OCI-LY1 (cell line): ENCODE measurements at regions not wholly inside any gene's neighbourhood (a gene's known extent, or its start where the extent isn't known, plus 50 kb on each side); places are given as distances from the start of the nearest gene placed in this dataset.
A peak's percentile ranks its signal among the peaks of the same experiment; 100 is the strongest.

ENCODE experiments used
- H2AFZ ChIP-seq: fragments of 200-600 bp; sonication (generic), shearing (Covaris generic); 2 replicates; pipeline ENCODE4 v1.6.0; 2014; ENCODE audit warnings: antibody characterized with exemption, mild to moderate bottlenecking, low read length
- H3F3A ChIP-seq: fragments of 200-600 bp; sonication (generic), shearing (Covaris generic); 2 replicates; pipeline ENCODE4 v1.6.0; 2014; ENCODE audit warnings: mild to moderate bottlenecking, antibody characterized with exemption, low read length, moderate library complexity; ENCODE audit not compliant: insufficient read depth
- H3K27ac ChIP-seq: fragments of 200-600 bp; sonication (generic); 2 replicates; pipeline ENCODE4 v1.5.1; 2014; ENCODE audit warnings: low read length, mixed run types, mild to moderate bottlenecking, low read depth; ENCODE audit not compliant: poor library complexity, severe bottlenecking
- H3K27me3 ChIP-seq: fragments of 200-600 bp; sonication (generic); 2 replicates; pipeline ENCODE4 v1.6.0; 2014; ENCODE audit warnings: antibody characterized with exemption, mild to moderate bottlenecking, low read length, moderate library complexity; ENCODE audit not compliant: insufficient read depth
- H3K36me3 ChIP-seq: fragments of 200-600 bp; sonication (generic); 2 replicates; pipeline ENCODE4 v1.6.1; 2014; ENCODE audit warnings: mild to moderate bottlenecking, antibody characterized with exemption, low read length, moderate library complexity, mixed read lengths; ENCODE audit not compliant: insufficient read depth
- H3K4me1 ChIP-seq: fragments of 200-600 bp; sonication (generic); 2 replicates; pipeline ENCODE4 v1.5.1; 2014; ENCODE audit warnings: mild to moderate bottlenecking, low read length, moderate library complexity; ENCODE audit not compliant: insufficient read depth, severe bottlenecking
- H3K4me2 ChIP-seq: fragments of 200-600 bp; sonication (generic), shearing (Covaris generic); 2 replicates; pipeline ENCODE4 v1.6.1; 2014; ENCODE audit warnings: low read length
- H3K4me3 ChIP-seq: fragments of 200-600 bp; sonication (generic); 2 replicates; pipeline ENCODE4 v1.5.1; 2014; ENCODE audit warnings: low read length, low read depth, mild to moderate bottlenecking, mixed read lengths; ENCODE audit not compliant: poor library complexity, severe bottlenecking
- H3K79me2 ChIP-seq: fragments of 200-600 bp; shearing (Covaris generic); 2 replicates; pipeline ENCODE4 v1.6.1; 2016; ENCODE audit warnings: mixed run types, low read length, mixed read lengths; ENCODE audit not compliant: insufficient read depth
- H3K9ac ChIP-seq: fragments of 200-600 bp; sonication (generic), shearing (Covaris generic); 2 replicates; pipeline ENCODE4 v1.6.1; 2014; ENCODE audit warnings: mild to moderate bottlenecking, low read length, mixed read lengths
- H3K9me2 ChIP-seq: fragments of 200-600 bp; sonication (generic), shearing (Covaris generic); 2 replicates; pipeline ENCODE4 v1.6.1; 2014; ENCODE audit warnings: low read depth, mild to moderate bottlenecking, low read length, mixed read lengths
- H3K9me3 ChIP-seq: fragments of 200-600 bp; shearing (Covaris generic); 2 replicates; pipeline ENCODE4 v1.6.1; 2014; ENCODE audit warnings: low read length, mixed read lengths
- H4K20me1 ChIP-seq: fragments of 200-600 bp; sonication (generic), shearing (Covaris generic); 2 replicates; pipeline ENCODE4 v1.6.0; 2016; ENCODE audit warnings: mild to moderate bottlenecking, low read length; ENCODE audit not compliant: insufficient read depth
- CTCF ChIP-seq: fragments of 200-600 bp; sonication (generic), shearing (Covaris generic); IDR thresholded peaks from 2 replicates; pipeline ENCODE4 v1.5.1; 2017; ENCODE audit warnings: mild to moderate bottlenecking, antibody characterized with exemption, low read length, moderate library complexity, mixed read lengths
- EZH2 ChIP-seq: fragments of 200-600 bp; sonication (generic), shearing (Covaris generic); IDR thresholded peaks from 2 replicates; pipeline ENCODE4 v1.8.0; 2017; ENCODE audit warnings: borderline replicate concordance, mixed run types, mild to moderate bottlenecking, antibody characterized with exemption, low read length, moderate library complexity, mixed read lengths

DNA sequence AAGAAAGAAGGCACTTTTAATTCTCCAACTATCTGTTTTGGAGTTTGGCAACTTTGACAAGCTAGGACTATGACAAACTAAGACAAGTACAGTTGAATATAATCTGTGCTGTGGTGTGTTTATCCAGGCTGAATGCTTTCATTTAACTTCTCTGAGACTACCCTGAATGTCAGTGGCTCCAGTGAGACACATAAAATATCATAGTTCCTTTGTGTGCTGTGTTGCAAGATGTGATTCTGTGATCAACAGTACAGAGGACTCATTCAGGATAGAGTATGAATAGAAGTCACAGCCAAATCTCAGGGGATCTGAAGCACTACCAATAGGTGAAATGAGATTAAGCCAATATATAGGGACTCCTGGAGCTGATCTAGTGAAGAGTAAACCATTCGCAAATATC lies 876.9 kb upstream of the FBXO33 start:
- Histone ChIP-seq H3K4me1 (no peaks in the 10 kb centered on the region), H2AFZ (no peak overlapping the region), H3K27ac (no peak overlapping the region), H4K20me1 (no peaks in the 10 kb centered on the region), H3K79me2 (no peaks in the 10 kb centered on the region), H3K36me3 (no peaks in the 10 kb centered on the region; the same call in 1 of the 2 replicates), H3K4me3 (no peak overlapping the region), H3F3A (no peaks in the 10 kb centered on the region), H3K27me3 (no peaks in the 10 kb centered on the region), H3K9me2 (no peaks in the 10 kb centered on the region), H3K9ac (no peak overlapping the region), H3K9me3 (no peaks in the 10 kb centered on the region), H3K4me2 (no peak overlapping the region)
- TF ChIP-seq CTCF (no peak), EZH2 (no peak)

- H3K27ac ChIP-seq: no peak overlapping the region
- no peaks in the 10 kb centered on the region for H3K4me1 ChIP-seq
- H3K4me2 ChIP-seq: no peak overlapping the region
- H4K20me1 ChIP-seq: no peaks in the 10 kb centered on the region
- TF ChIP-seq EZH2 (no peak), CTCF (no peak)
- no peaks in the 10 kb centered on the region; the same call in 1 of the 2 replicates for H3K36me3 ChIP-seq
- H3K79me2 ChIP-seq: no peaks in the 10 kb centered on the region
- no peaks in the 10 kb centered on the region for H3F3A ChIP-seq
- no peaks in the 10 kb centered on the region for H3K9me2 ChIP-seq
- no peak overlapping the region for H3K9ac ChIP-seq
- no peak overlapping the region for H3K4me3 ChIP-seq
- no peaks in the 10 kb centered on the region for H3K9me3 ChIP-seq
- no peaks in the 10 kb centered on the region for H3K27me3 ChIP-seq
- H2AFZ ChIP-seq: no peak overlapping the region
Observed at GRCh38 chr14:40308240-40308639, 876.0 kb upstream of the FBXO33 start.

DNA sequence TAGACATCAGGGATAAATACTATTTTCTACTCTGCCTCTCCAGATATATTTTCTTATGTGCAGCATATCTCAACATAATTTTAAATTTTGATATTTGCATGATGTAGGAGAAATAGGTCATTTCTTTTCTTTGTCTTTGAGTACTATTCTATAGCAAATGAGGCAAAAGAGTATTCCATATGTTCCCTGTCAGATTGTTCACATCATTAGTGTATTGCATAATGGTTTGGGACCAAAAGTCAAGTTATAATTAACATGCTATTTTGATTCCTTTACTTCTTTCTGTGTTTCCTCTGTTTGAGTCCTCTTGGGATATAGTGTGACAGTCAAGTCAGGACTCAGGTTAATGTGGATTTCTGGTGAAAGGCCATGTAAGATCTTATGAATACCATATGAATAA lies 864.6 kb upstream of the FBXO33 start:
- Histone ChIP-seq H2AFZ (no peak overlapping the region), H3K79me2 (peaks cover 28% of the 10 kb centered on the region; the same call in 1 of the 2 replicates), H3K4me1 (peaks cover 51% of the 10 kb centered on the region), H3K9ac (no peak overlapping the region), H3K27ac (peak overlapping the region; percentile 99), H3K27me3 (no peaks in the 10 kb centered on the region), H3K4me3 (no peak overlapping the region), H3K36me3 (0 out of 2 replicates have a peak, but pooled peaks cover 2% of the 10 kb centered on the region), H3K4me2 (no peak overlapping the region), H4K20me1 (no peaks in the 10 kb centered on the region), H3K9me3 (no peaks in the 10 kb centered on the region), H3K9me2 (no peaks in the 10 kb centered on the region), H3F3A (no peaks in the 10 kb centered on the region)
- TF ChIP-seq CTCF (no peak), EZH2 (no peak)
